ENCODE measurements at regions not wholly inside any gene's neighbourhood (a gene's known extent, or its start where the extent isn't known, plus 50 kb on each side); places are given as distances from the start of the nearest gene placed in this dataset.

DNA sequence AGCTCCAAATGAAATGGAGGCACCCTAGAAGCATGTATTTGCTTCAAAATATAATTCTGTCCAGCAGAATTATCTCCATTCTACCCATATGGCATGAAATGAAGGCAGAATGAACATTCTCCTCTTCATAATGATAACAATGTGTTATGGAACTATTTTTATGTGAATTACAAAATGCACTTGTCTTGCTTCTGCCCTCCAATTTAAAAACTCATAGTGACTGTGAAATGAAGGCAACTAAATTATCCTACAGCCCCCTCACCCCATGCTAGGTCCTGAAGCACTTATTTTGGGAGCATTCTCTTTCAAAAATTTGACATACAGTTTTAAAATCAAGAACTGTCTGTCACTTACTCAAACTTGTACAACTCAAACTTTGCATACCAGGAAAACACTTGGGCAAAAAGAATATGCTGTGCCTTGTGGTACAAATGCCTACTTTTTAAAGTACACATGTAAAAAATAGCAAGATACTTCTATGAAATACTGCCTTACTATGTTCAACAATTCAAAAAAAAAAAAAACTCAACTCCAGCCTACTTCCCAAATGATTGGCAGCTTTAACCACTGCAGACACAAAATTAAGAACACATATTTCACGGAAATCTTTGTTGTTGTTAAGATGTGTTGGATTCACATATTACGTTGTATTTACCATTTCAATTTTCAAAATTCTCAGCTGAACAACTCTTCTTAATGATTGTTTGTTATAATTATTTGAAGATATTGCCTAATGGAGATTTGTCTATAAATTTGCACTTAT lies 213.3 kb upstream of the NFIA start:
- Histone ChIP-seq H3K4me2 (ENCODE audit: low read length) (no peak overlapping the region), H3K4me1 (ENCODE audit: control insufficient read depth, low read length) (peaks cover 7% of the 10 kb centered on the region), H3K79me2 (ENCODE audit: control insufficient read depth, low read length) (no peaks in the 10 kb centered on the region), H3K9me2 (replicated peaks; ENCODE audit: control insufficient read depth, low read length) (no peaks in the 10 kb centered on the region), H4K20me1 (ENCODE audit: control insufficient read depth, insufficient read depth, low read depth, low read length) (no peaks in the 10 kb centered on the region), H3K27me3 (ENCODE audit: control insufficient read depth, low read length) (no peaks in the 10 kb centered on the region), H3K36me3 (ENCODE audit: control insufficient read depth, low read length) (no peaks in the 10 kb centered on the region), H3K27ac (ENCODE audit: low read depth, low read length) (no peak overlapping the region), H3K9me3 (ENCODE audit: control insufficient read depth, insufficient read depth, low read length) (no peaks in the 10 kb centered on the region), H3F3A (ENCODE audit: control insufficient read depth, insufficient read depth) (no peaks in the 10 kb centered on the region), H3K4me3 (ENCODE audit: low read length) (no peak overlapping the region)
- TF ChIP-seq, protein P1, sequence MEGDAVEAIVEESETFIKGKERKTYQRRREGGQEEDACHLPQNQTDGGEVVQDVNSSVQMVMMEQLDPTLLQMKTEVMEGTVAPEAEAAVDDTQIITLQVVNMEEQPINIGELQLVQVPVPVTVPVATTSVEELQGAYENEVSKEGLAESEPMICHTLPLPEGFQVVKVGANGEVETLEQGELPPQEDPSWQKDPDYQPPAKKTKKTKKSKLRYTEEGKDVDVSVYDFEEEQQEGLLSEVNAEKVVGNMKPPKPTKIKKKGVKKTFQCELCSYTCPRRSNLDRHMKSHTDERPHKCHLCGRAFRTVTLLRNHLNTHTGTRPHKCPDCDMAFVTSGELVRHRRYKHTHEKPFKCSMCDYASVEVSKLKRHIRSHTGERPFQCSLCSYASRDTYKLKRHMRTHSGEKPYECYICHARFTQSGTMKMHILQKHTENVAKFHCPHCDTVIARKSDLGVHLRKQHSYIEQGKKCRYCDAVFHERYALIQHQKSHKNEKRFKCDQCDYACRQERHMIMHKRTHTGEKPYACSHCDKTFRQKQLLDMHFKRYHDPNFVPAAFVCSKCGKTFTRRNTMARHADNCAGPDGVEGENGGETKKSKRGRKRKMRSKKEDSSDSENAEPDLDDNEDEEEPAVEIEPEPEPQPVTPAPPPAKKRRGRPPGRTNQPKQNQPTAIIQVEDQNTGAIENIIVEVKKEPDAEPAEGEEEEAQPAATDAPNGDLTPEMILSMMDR (IDR thresholded peaks at IDR 0.05; ENCODE audit: low read depth, low read length, poor library complexity, severe bottlenecking): no peak
- no peak for TF ChIP-seq EZH2phosphoT487 (IDR thresholded peaks at IDR 0.05; ENCODE audit: borderline replicate concordance, low read length)

DNA sequence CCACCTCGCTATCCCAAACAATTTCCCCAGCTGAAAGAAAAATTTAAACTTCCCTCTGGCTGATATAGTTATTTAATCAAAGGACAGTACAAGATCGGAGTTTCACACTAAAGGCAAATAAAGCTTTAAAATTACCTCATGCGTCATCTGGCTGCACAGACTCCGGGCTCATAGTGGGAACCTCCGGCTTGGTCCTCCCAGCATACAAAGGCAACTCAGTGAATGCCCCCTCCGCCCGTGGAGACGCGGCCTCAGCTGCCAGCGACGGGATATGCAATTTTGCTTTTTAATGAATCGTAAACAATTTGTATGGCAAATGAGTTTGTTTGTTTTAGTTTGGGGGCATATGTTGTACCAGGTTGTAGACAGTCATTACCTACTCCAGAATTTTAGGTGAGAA lies 214.6 kb upstream of the NFIA start:
- no peak overlapping the region for H3K27ac ChIP-seq (ENCODE audit: low read depth, low read length)
- no peaks in the 10 kb centered on the region for H3K36me3 ChIP-seq (ENCODE audit: control insufficient read depth, low read length)
- no peaks in the 10 kb centered on the region for H3K79me2 ChIP-seq (ENCODE audit: control insufficient read depth, low read length)
- H3K4me1 ChIP-seq (ENCODE audit: control insufficient read depth, low read length): peaks cover 7% of the 10 kb centered on the region
- H4K20me1 ChIP-seq (ENCODE audit: control insufficient read depth, insufficient read depth, low read depth, low read length): no peaks in the 10 kb centered on the region
- no peak overlapping the region for H3K4me3 ChIP-seq (ENCODE audit: low read length)
- no peaks in the 10 kb centered on the region for H3K27me3 ChIP-seq (ENCODE audit: control insufficient read depth, low read length)
- TF ChIP-seq, protein P1 (IDR thresholded peaks at IDR 0.05; ENCODE audit: low read depth, low read length, poor library complexity, severe bottlenecking): no peak
- no peak overlapping the region for H3K4me2 ChIP-seq (ENCODE audit: low read length)
- no peaks in the 10 kb centered on the region for H3K9me2 ChIP-seq (replicated peaks; ENCODE audit: control insufficient read depth, low read length)
- no peaks in the 10 kb centered on the region for H3F3A ChIP-seq (ENCODE audit: control insufficient read depth, insufficient read depth)
- H3K9me3 ChIP-seq (ENCODE audit: control insufficient read depth, insufficient read depth, low read length): no peaks in the 10 kb centered on the region

DNA sequence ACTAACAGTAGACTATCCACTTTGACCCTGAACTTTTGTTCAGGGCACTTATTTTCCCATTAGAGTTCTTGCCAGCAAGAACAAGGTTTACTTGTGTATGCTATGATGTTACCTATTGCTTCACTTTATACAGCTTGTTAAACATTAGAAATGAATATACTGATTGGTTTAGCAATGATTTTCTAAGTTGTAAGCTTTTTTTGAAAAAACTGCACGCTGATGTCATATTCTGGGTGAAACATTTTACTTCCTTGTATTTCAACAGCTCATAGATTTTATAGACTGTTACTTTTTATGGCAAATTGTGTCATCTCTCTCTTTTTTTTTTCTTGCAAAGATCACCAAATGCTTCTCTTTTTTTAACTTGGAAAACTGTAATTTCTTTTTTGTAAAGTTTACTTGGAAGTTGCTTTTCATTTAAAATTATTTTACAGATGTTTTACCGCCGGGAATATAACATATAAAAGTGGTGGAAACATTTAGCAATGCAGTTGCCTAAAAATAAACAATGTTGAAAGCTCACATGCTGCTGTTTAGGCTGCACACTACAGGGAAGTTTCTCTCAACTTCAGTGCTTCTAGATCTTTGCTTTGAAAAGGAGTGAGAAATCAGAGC lies 215.3 kb upstream of the NFIA start:
- Histone ChIP-seq H3K27me3 (ENCODE audit: control insufficient read depth, low read length) (no peaks in the 10 kb centered on the region), H3K9me3 (ENCODE audit: control insufficient read depth, insufficient read depth, low read length) (no peaks in the 10 kb centered on the region), H3K27ac (ENCODE audit: low read depth, low read length) (no peak overlapping the region), H3K79me2 (ENCODE audit: control insufficient read depth, low read length) (no peaks in the 10 kb centered on the region), H3K9me2 (replicated peaks; ENCODE audit: control insufficient read depth, low read length) (no peaks in the 10 kb centered on the region), H3K36me3 (ENCODE audit: control insufficient read depth, low read length) (no peaks in the 10 kb centered on the region), H3K4me2 (ENCODE audit: low read length) (no peak overlapping the region), H3K4me1 (ENCODE audit: control insufficient read depth, low read length) (peaks cover 7% of the 10 kb centered on the region), H3F3A (ENCODE audit: control insufficient read depth, insufficient read depth) (no peaks in the 10 kb centered on the region), H4K20me1 (ENCODE audit: control insufficient read depth, insufficient read depth, low read depth, low read length) (no peaks in the 10 kb centered on the region), H3K4me3 (ENCODE audit: low read length) (no peak overlapping the region)
- TF ChIP-seq, protein P1 (IDR thresholded peaks at IDR 0.05; ENCODE audit: low read depth, low read length, poor library complexity, severe bottlenecking): no peak
- no peak for TF ChIP-seq EZH2phosphoT487 (IDR thresholded peaks at IDR 0.05; ENCODE audit: borderline replicate concordance, low read length)

All from DOHH2 (cell line).